Keratinocyte (primary cell): ENCODE measurements at regions not wholly inside any gene's neighbourhood (a gene's known extent, or its start where the extent isn't known, plus 50 kb on each side); places are given as distances from the start of the nearest gene placed in this dataset.

Experiments
- DNase-seq: peaks from one replicate; pipeline ENCODE4 v3.0.0-alpha.2; 2011; ENCODE audit warnings: low read depth, missing footprints, low spot score
- FAIRE-seq: peaks from 2 replicates; lab custom pipeline; 2011; peaks lifted over from hg19 to GRCh38; lab: Jason Lieb, UNC
- H2AFZ ChIP-seq: 2 replicates; pipeline ENCODE4 v1.6.0; 2012; ENCODE audit warnings: low read length, control low read depth, inconsistent platforms; ENCODE audit not compliant: control insufficient read depth
- H3K27ac ChIP-seq: 2 replicates; pipeline ENCODE4 v1.5.1; 2011; ENCODE audit warnings: low read length; ENCODE audit not compliant: control insufficient read depth, insufficient read depth
- H3K27me3 ChIP-seq: 3 replicates; pipeline ENCODE4 v1.6.0; 2011; ENCODE audit warnings: low read length; ENCODE audit not compliant: control insufficient read depth, insufficient read depth; ENCODE audit errors: extremely low read depth
- H3K36me3 ChIP-seq, 2 experiments: 2 replicates in 1 of 2; 3 replicates in 1 of 2; pipeline ENCODE4 v1.5.1; 2011; ENCODE audit warnings: low read length in 2 of 2, mild to moderate bottlenecking in 1 of 2; ENCODE audit not compliant: control insufficient read depth in 2 of 2, insufficient read depth in 2 of 2; ENCODE audit errors: extremely low read depth in 1 of 2
- H3K4me1 ChIP-seq: 3 replicates; pipeline ENCODE4 v1.5.1; 2011; ENCODE audit warnings: low read length; ENCODE audit not compliant: control insufficient read depth, insufficient read depth; ENCODE audit errors: extremely low read depth
- H3K4me2 ChIP-seq: 3 replicates; pipeline ENCODE4 v1.6.0; 2011; ENCODE audit warnings: low read depth, low read length; ENCODE audit not compliant: control insufficient read depth, insufficient read depth; ENCODE audit errors: extremely low read depth
- H3K4me3 ChIP-seq, 3 experiments: fragments of 200-600 bp in 1 of 3; sonication (generic) in 1 of 3; 2 replicates in 2 of 3; 3 replicates in 1 of 3; pipeline ENCODE4 v1.5.1; 2011 to 2016; ENCODE audit warnings: low read length in 3 of 3, mild to moderate bottlenecking in 3 of 3, control low read depth in 2 of 3, inconsistent platforms in 1 of 3, low read depth in 1 of 3, mixed read lengths in 1 of 3, mixed run types in 1 of 3, moderate library complexity in 1 of 3; ENCODE audit not compliant: control insufficient read depth in 2 of 3, insufficient read depth in 2 of 3; ENCODE audit errors: extremely low read depth in 1 of 3
- H3K79me2 ChIP-seq: 2 replicates; pipeline ENCODE4 v1.6.0; 2012; ENCODE audit warnings: low read length; ENCODE audit not compliant: control insufficient read depth, insufficient read depth
- H3K9ac ChIP-seq: 3 replicates; pipeline ENCODE4 v1.6.0; 2011; ENCODE audit warnings: low read length; ENCODE audit not compliant: control insufficient read depth, insufficient read depth; ENCODE audit errors: extremely low read depth
- H3K9me1 ChIP-seq: 3 replicates; pipeline ENCODE4 v1.6.0; 2011; ENCODE audit warnings: low read length; ENCODE audit not compliant: control insufficient read depth, insufficient read depth; ENCODE audit errors: extremely low read depth
- H3K9me3 ChIP-seq: 2 replicates; pipeline ENCODE4 v1.5.1; 2012; ENCODE audit warnings: low read depth, low read length; ENCODE audit not compliant: control insufficient read depth
- H4K20me1 ChIP-seq: 3 replicates; pipeline ENCODE4 v1.6.0; 2011; ENCODE audit warnings: low read length; ENCODE audit not compliant: control insufficient read depth, insufficient read depth; ENCODE audit errors: extremely low read depth
- CTCF ChIP-seq, 3 experiments: IDR thresholded peaks in 1 of 3; conservative IDR thresholded peaks in 1 of 3; optimal IDR thresholded peaks in 1 of 3; 2 replicates in 2 of 3; 3 replicates in 1 of 3; pipeline versions ENCODE3 to v1.5.1; 2011; ENCODE audit warnings: low read length in 3 of 3, mild to moderate bottlenecking in 3 of 3, moderate library complexity in 2 of 3, control low read depth in 1 of 3, inconsistent platforms in 1 of 3; ENCODE audit not compliant: insufficient read depth in 2 of 3; ENCODE audit errors: extremely low read depth in 1 of 3
- EZH2 ChIP-seq: IDR thresholded peaks from one replicate; pipeline ENCODE4 v1.6.1; 2012; ENCODE audit warnings: inconsistent platforms, mild to moderate bottlenecking, low read length, moderate library complexity
- dilution Hi-C: fragments of 300-500 bp; cut with MboI; formaldehyde crosslinking; loops from one replicate; pipeline ENCODE4 v1.7.0; 2020; ENCODE audit warnings: low sequenced_read_pairs; ENCODE audit not compliant: extremely low pct_ligation_motif_present

GRCh38 chr2:111675419-111676194 lies 208.4 kb downstream of the ANAPC1 start:
- dilution Hi-C loops = no loop called here
- H3K27me3 ChIP-seq = no peaks in the 10 kb centered on the region
- TF ChIP-seq CTCF (optimal IDR thresholded peaks at IDR 0.05 in 1 of 3, IDR thresholded peaks at IDR 0.05 in 1 of 3, conservative IDR thresholded peaks at IDR 0.05 in 1 of 3; ENCODE audit: extremely low read depth in 1 of 3, insufficient read depth in 2 of 3, low read length in 3 of 3) = no peak
- TF ChIP-seq EZH2 = no peak
- H3K9me3 ChIP-seq = no peaks in the 10 kb centered on the region
- DNase-seq (no peak), FAIRE-seq (no peak)
- H3K36me3 ChIP-seq = no peaks in the 10 kb centered on the region
- no peaks in the 10 kb centered on the region for H3K4me1 ChIP-seq
- H3K9me1 ChIP-seq = no peaks in the 10 kb centered on the region
- no peaks in the 10 kb centered on the region for H4K20me1 ChIP-seq
- no peak overlapping the region for H2AFZ ChIP-seq
- no peak overlapping the region for H3K4me3 ChIP-seq
- no peak overlapping the region for H3K27ac ChIP-seq
- H3K4me2 ChIP-seq = no peak overlapping the region
- H3K79me2 ChIP-seq = no peaks in the 10 kb centered on the region
- no peak overlapping the region for H3K9ac ChIP-seq

- no peak overlapping the region for H2AFZ ChIP-seq
- no peak overlapping the region for H3K9ac ChIP-seq
- H3K36me3 ChIP-seq = no peaks in the 10 kb centered on the region
- no peak for TF ChIP-seq EZH2
- TF ChIP-seq CTCF (optimal IDR thresholded peaks at IDR 0.05 in 1 of 3, IDR thresholded peaks at IDR 0.05 in 1 of 3, conservative IDR thresholded peaks at IDR 0.05 in 1 of 3; ENCODE audit: extremely low read depth in 1 of 3, insufficient read depth in 2 of 3, low read length in 3 of 3) = no peak
- H3K9me3 ChIP-seq = no peaks in the 10 kb centered on the region
- DNase-seq (no peak), FAIRE-seq (no peak)
- H3K79me2 ChIP-seq = no peaks in the 10 kb centered on the region
- no peaks in the 10 kb centered on the region for H4K20me1 ChIP-seq
- no peaks in the 10 kb centered on the region for H3K4me1 ChIP-seq
- H3K4me3 ChIP-seq = no peak overlapping the region
- no peaks in the 10 kb centered on the region for H3K9me1 ChIP-seq
- H3K27ac ChIP-seq = no peak overlapping the region
- H3K27me3 ChIP-seq = no peaks in the 10 kb centered on the region
- dilution Hi-C loops = no loop called here
- no peak overlapping the region for H3K4me2 ChIP-seq
These were observed 207.6 kb downstream of the ANAPC1 start for GRCh38 chr2:111676291-111676822.
